Neuronal stem cell (in vitro differentiated cells): ENCODE measurements at regions not wholly inside any gene's neighbourhood (a gene's known extent, or its start where the extent isn't known, plus 50 kb on each side); places are given as distances from the start of the nearest gene placed in this dataset.

Experiments
- DNase-seq: peaks from one replicate; pipeline ENCODE4 v3.0.0-alpha.2; 2013; ENCODE audit warnings: low spot score
- H2AFZ ChIP-seq: one replicate; pipeline ENCODE4 v1.6.1; 2013; ENCODE audit warnings: mild to moderate bottlenecking, low read length, inconsistent platforms
- H2AK5ac ChIP-seq: 2 replicates; pipeline ENCODE4 v1.6.1; 2013; ENCODE audit warnings: low read depth, mild to moderate bottlenecking, inconsistent platforms, low read length, moderate library complexity, mixed read lengths
- H2BK120ac ChIP-seq: 2 replicates; pipeline ENCODE4 v1.6.1; 2013; ENCODE audit warnings: low read depth, mild to moderate bottlenecking, inconsistent platforms, low read length, moderate library complexity, mixed read lengths
- H2BK12ac ChIP-seq: one replicate; pipeline ENCODE4 v1.6.1; 2013; ENCODE audit warnings: low read length, inconsistent platforms
- H2BK15ac ChIP-seq: 2 replicates; pipeline ENCODE4 v1.6.1; 2013; ENCODE audit warnings: mild to moderate bottlenecking, low read length, inconsistent platforms, mixed read lengths
- H2BK5ac ChIP-seq: one replicate; pipeline ENCODE4 v1.6.1; 2013; ENCODE audit warnings: inconsistent platforms, mild to moderate bottlenecking, low read length, moderate library complexity
- H3K14ac ChIP-seq: one replicate; pipeline ENCODE4 v1.6.1; 2013; ENCODE audit warnings: low read length, inconsistent platforms
- H3K18ac ChIP-seq: 2 replicates; pipeline ENCODE4 v1.6.1; 2013; ENCODE audit warnings: low read length, inconsistent platforms
- H3K23ac ChIP-seq: 2 replicates; pipeline ENCODE4 v1.6.1; 2013; ENCODE audit warnings: low read depth, mild to moderate bottlenecking, mixed read lengths, low read length, inconsistent platforms; ENCODE audit not compliant: poor library complexity
- H3K27ac ChIP-seq: replicated peaks from 3 replicates; pipeline ENCODE4 v1.5.1; 2013; ENCODE audit warnings: low read length, inconsistent platforms
- H3K27me3 ChIP-seq, 3 experiments: 2 replicates each; pipeline ENCODE4 v1.6.1; 2013; ENCODE audit warnings: low read length in 3 of 3, mild to moderate bottlenecking in 2 of 3, inconsistent platforms in 1 of 3, low read depth in 1 of 3, mixed read lengths in 1 of 3, moderate library complexity in 1 of 3; ENCODE audit not compliant: control insufficient read depth in 3 of 3, insufficient read depth in 3 of 3
- H3K36me3 ChIP-seq, 2 donors: replicated peaks in 1 of 2; 2 replicates each; pipeline ENCODE4 v1.6.1; 2013; ENCODE audit warnings: low read length in 2 of 2; ENCODE audit not compliant: control insufficient read depth in 2 of 2, insufficient read depth in 2 of 2
- H3K4ac ChIP-seq: 2 replicates; pipeline ENCODE4 v1.6.1; 2013; ENCODE audit warnings: inconsistent platforms, mild to moderate bottlenecking, low read length, moderate library complexity
- H3K4me1 ChIP-seq, 2 donors: 1 replicate in 1 of 2; 2 replicates in 1 of 2; pipeline ENCODE4 v1.6.1; 2013; ENCODE audit warnings: low read length in 2 of 2, low read depth in 1 of 2; ENCODE audit not compliant: control insufficient read depth in 2 of 2, insufficient read depth in 1 of 2
- H3K4me2 ChIP-seq: one replicate; pipeline ENCODE4 v1.6.1; 2013; ENCODE audit warnings: mild to moderate bottlenecking, low read length, inconsistent platforms; ENCODE audit not compliant: insufficient read depth, poor library complexity, severe bottlenecking
- H3K4me3 ChIP-seq, 2 donors: 2 replicates each; pipeline ENCODE4 v1.5.1; 2013; ENCODE audit warnings: low read length in 2 of 2, mild to moderate bottlenecking in 2 of 2, inconsistent platforms in 1 of 2, moderate library complexity in 1 of 2
- H3K79me1 ChIP-seq: one replicate; pipeline ENCODE4 v1.6.1; 2013; ENCODE audit warnings: low read depth, mild to moderate bottlenecking, inconsistent platforms, low read length, moderate library complexity
- H3K9ac ChIP-seq: one replicate; pipeline ENCODE4 v1.6.1; 2013; ENCODE audit warnings: mild to moderate bottlenecking, low read depth, low read length, inconsistent platforms; ENCODE audit not compliant: poor library complexity
- H3K9me3 ChIP-seq, 2 donors: replicated peaks in 1 of 2; 2 replicates each; pipeline versions ENCODE3 to v1.6.1; 2013; ENCODE audit warnings: low read length in 2 of 2, mild to moderate bottlenecking in 2 of 2, inconsistent platforms in 1 of 2, low read depth in 1 of 2, mixed read lengths in 1 of 2, moderate library complexity in 1 of 2; ENCODE audit not compliant: control insufficient read depth in 2 of 2, insufficient read depth in 1 of 2
- H4K8ac ChIP-seq: one replicate; pipeline ENCODE4 v1.6.1; 2013; ENCODE audit warnings: low read depth, mild to moderate bottlenecking, inconsistent platforms, low read length, moderate library complexity
- H4K91ac ChIP-seq: one replicate; pipeline ENCODE4 v1.6.1; 2013; ENCODE audit warnings: low read length, low read depth, mild to moderate bottlenecking, inconsistent platforms; ENCODE audit not compliant: poor library complexity
- WGBS, 2 donors: extraction: QIAGEN DNeasy Blood & Tissue Kit; methylation state at CpG; one replicate each; pipeline ENCODE4 v1.1.7; 2013; ENCODE audit warnings: missing lambda C conversion rate in 2 of 2, mixed read lengths in 1 of 2; ENCODE audit not compliant: insufficient read length in 2 of 2, insufficient replicate concordance in 1 of 2; ENCODE audit errors: extremely low coverage in 2 of 2; 5-methylcytosine and 5-hydroxymethylcytosine counted together

GRCh38 chr9:118569148-118569547 is 800.1 kb downstream of the BRINP1 start:
- H2BK15ac ChIP-seq = no peak overlapping the region
- no peak overlapping the region for H4K91ac ChIP-seq
- H3K27me3 ChIP-seq = no peaks in the 10 kb centered on the region
- H3K36me3 ChIP-seq = no peaks in the 10 kb centered on the region
- no peaks in the 10 kb centered on the region for H3K4me1 ChIP-seq
- H4K8ac ChIP-seq = no peak overlapping the region
- H3K79me1 ChIP-seq = no peaks in the 10 kb centered on the region
- H3K23ac ChIP-seq = no peak overlapping the region
- no peak overlapping the region for H3K18ac ChIP-seq
- H2BK120ac ChIP-seq = no peak overlapping the region
- no peak overlapping the region for H2BK12ac ChIP-seq
- no peak for DNase-seq
- H3K27ac ChIP-seq = no peak overlapping the region
- no peak overlapping the region for H3K9ac ChIP-seq
- no peak overlapping the region for H3K4me2 ChIP-seq
- no peak overlapping the region for H3K4ac ChIP-seq
- no peak overlapping the region for H2AFZ ChIP-seq
- H3K9me3 ChIP-seq = no peaks in the 10 kb centered on the region
- H3K4me3 ChIP-seq = no peak overlapping the region
- no peak overlapping the region for H2BK5ac ChIP-seq
- WGBS, 2 donors = no CpG with 5 or more reads among the region's 3 CpGs
- no peak overlapping the region for H3K14ac ChIP-seq
- H2AK5ac ChIP-seq = no peak overlapping the region

- DNase-seq = no peak
- WGBS, 2 donors = no CpG with 5 or more reads among the region's 3 CpGs
Measured at GRCh38 chr9:118570066-118570465, 799.2 kb downstream of the BRINP1 start.

GRCh38 chr9:118575341-118576070 is 793.7 kb downstream of the BRINP1 start:
- H3K9ac ChIP-seq = no peak overlapping the region
- H2BK5ac ChIP-seq = no peak overlapping the region
- no peak overlapping the region for H3K14ac ChIP-seq
- H3K4me3 ChIP-seq = no peak overlapping the region
- no peak for DNase-seq
- H2AFZ ChIP-seq = no peak overlapping the region
- H3K27ac ChIP-seq = no peak overlapping the region
- no peaks in the 10 kb centered on the region for H3K79me1 ChIP-seq
- WGBS, 2 donors = no CpG with 5 or more reads among the region's 2 CpGs
- no peak overlapping the region for H3K4ac ChIP-seq
- no peak overlapping the region for H2BK120ac ChIP-seq
- no peak overlapping the region for H4K91ac ChIP-seq
- no peak overlapping the region for H2BK12ac ChIP-seq
- H3K36me3 ChIP-seq = no peaks in the 10 kb centered on the region
- H3K27me3 ChIP-seq = no peaks in the 10 kb centered on the region
- H4K8ac ChIP-seq = no peak overlapping the region
- no peak overlapping the region for H3K4me2 ChIP-seq
- no peaks in the 10 kb centered on the region for H3K9me3 ChIP-seq
- no peak overlapping the region for H2AK5ac ChIP-seq
- H2BK15ac ChIP-seq = no peak overlapping the region
- H3K18ac ChIP-seq = no peak overlapping the region
- no peak overlapping the region for H3K23ac ChIP-seq
- H3K4me1 ChIP-seq = no peaks in the 10 kb centered on the region

More at GRCh38 chr9:118570066-118570465, 799.2 kb downstream of the BRINP1 start:
- H2AK5ac ChIP-seq = no peak overlapping the region
- no peaks in the 10 kb centered on the region for H3K79me1 ChIP-seq
- H3K4me3 ChIP-seq = no peak overlapping the region
- no peaks in the 10 kb centered on the region for H3K36me3 ChIP-seq
- H3K27me3 ChIP-seq = no peaks in the 10 kb centered on the region
- H2BK15ac ChIP-seq = no peak overlapping the region
- H3K27ac ChIP-seq = no peak overlapping the region
- H3K4me1 ChIP-seq = no peaks in the 10 kb centered on the region
- no peak overlapping the region for H3K4me2 ChIP-seq
- H4K8ac ChIP-seq = no peak overlapping the region
- no peak overlapping the region for H3K14ac ChIP-seq
- H2AFZ ChIP-seq = no peak overlapping the region
- no peak overlapping the region for H2BK5ac ChIP-seq
- H3K9me3 ChIP-seq = no peaks in the 10 kb centered on the region
- H3K18ac ChIP-seq = no peak overlapping the region
- no peak overlapping the region for H2BK12ac ChIP-seq
- no peak overlapping the region for H3K4ac ChIP-seq
- H4K91ac ChIP-seq = no peak overlapping the region
- H3K9ac ChIP-seq = no peak overlapping the region
- H3K23ac ChIP-seq = no peak overlapping the region
- H2BK120ac ChIP-seq = no peak overlapping the region

- Histone ChIP-seq H2BK15ac (no peak overlapping the region), H2AK5ac (no peak overlapping the region), H3K18ac (no peak overlapping the region), H3K36me3 (no peaks in the 10 kb centered on the region), H3K79me1 (no peaks in the 10 kb centered on the region), H2BK120ac (no peak overlapping the region), H2AFZ (no peak overlapping the region), H3K23ac (no peak overlapping the region), H3K14ac (no peak overlapping the region), H3K9ac (no peak overlapping the region), H3K27me3 (no peaks in the 10 kb centered on the region), H2BK12ac (no peak overlapping the region), H4K91ac (no peak overlapping the region), H3K9me3 (no peaks in the 10 kb centered on the region), H3K4me1 (no peaks in the 10 kb centered on the region), H3K4me2 (no peak overlapping the region), H3K4ac (no peak overlapping the region), H2BK5ac (no peak overlapping the region), H3K4me3 (no peak overlapping the region), H3K27ac (no peak overlapping the region), H4K8ac (no peak overlapping the region)
- no CpG with 5 or more reads among the region's 1 CpG for WGBS, 2 donors
- no peak for DNase-seq
Measured at GRCh38 chr9:118577121-118577520, 792.1 kb downstream of the BRINP1 start.
